Parathyroid adenoma (tissue), 2 donors: ENCODE measurements at regions not wholly inside any gene's neighbourhood (a gene's known extent, or its start where the extent isn't known, plus 50 kb on each side); places are given as distances from the start of the nearest gene placed in this dataset.
"Not testable (repeated sequence)": the region's sequence is repeated elsewhere in the genome, so short reads cannot be mapped to it uniquely, and the experiment has no call there.

ENCODE experiments used
- H2AFZ ChIP-seq: fragments of 300-600 bp; sonication (generic); one replicate; pipeline ENCODE4 v1.7.0; 2017; ENCODE audit warnings: antibody characterized with exemption, mild to moderate bottlenecking
- H3K27ac ChIP-seq: fragments of 300-600 bp; sonication (generic); one replicate; pipeline ENCODE4 v1.7.0; 2017
- H3K27me3 ChIP-seq: fragments of 300-600 bp; sonication (generic); one replicate; pipeline ENCODE4 v1.7.0; 2017; ENCODE audit warnings: low read length; ENCODE audit not compliant: control insufficient read depth, insufficient read depth
- H3K36me3 ChIP-seq: fragments of 300-600 bp; sonication (generic); one replicate; pipeline ENCODE4 v1.7.0; 2017; ENCODE audit warnings: low read length; ENCODE audit not compliant: control insufficient read depth, insufficient read depth
- H3K4me1 ChIP-seq: fragments of 300-600 bp; sonication (generic); one replicate; pipeline ENCODE4 v1.7.0; 2017; ENCODE audit warnings: control low read depth
- H3K4me2 ChIP-seq: fragments of 300-600 bp; sonication (generic); one replicate; pipeline ENCODE4 v1.7.0; 2017; ENCODE audit warnings: low read length
- H3K4me3 ChIP-seq: fragments of 300-600 bp; sonication (generic); one replicate; pipeline ENCODE4 v1.7.0; 2017; ENCODE audit warnings: low read depth, low read length
- H3K79me2 ChIP-seq: fragments of 300-600 bp; sonication (generic); one replicate; pipeline ENCODE4 v1.7.0; 2017; ENCODE audit warnings: control low read depth
- H3K9ac ChIP-seq: fragments of 300-600 bp; sonication (generic); one replicate; pipeline ENCODE4 v1.7.0; 2017; ENCODE audit warnings: mild to moderate bottlenecking
- H3K9me3 ChIP-seq: fragments of 300-600 bp; sonication (generic); one replicate; pipeline ENCODE4 v1.7.0; 2017; ENCODE audit warnings: low read length; ENCODE audit not compliant: control insufficient read depth
- CTCF ChIP-seq: fragments of 300-600 bp; sonication (generic); IDR thresholded peaks from one replicate; pipeline ENCODE4 v1.7.0; 2017; ENCODE audit warnings: antibody characterized with exemption, mild to moderate bottlenecking
- donor health status: primary hyperparathyroidism.

- Histone ChIP-seq H3K9ac (no peak overlapping the region), H3K27me3 (no peaks in the 10 kb centered on the region)
- TF ChIP-seq CTCF: no peak
Measured at GRCh38 chr1:204788470-204788869, 82.2 kb upstream of the NFASC start.

GRCh38 chr1:204791453-204792353 is 79.0 kb upstream of the NFASC start:
- H3K4me1 ChIP-seq: no peaks in the 10 kb centered on the region
- H3K36me3 ChIP-seq: no peaks in the 10 kb centered on the region
- H3K27me3 ChIP-seq: no peaks in the 10 kb centered on the region
- H3K9ac ChIP-seq: no peak overlapping the region
- H2AFZ ChIP-seq: no peak overlapping the region
- peak; percentile 55 for TF ChIP-seq CTCF
- no peaks in the 10 kb centered on the region for H3K9me3 ChIP-seq
- H3K79me2 ChIP-seq: no peaks in the 10 kb centered on the region
- H3K27ac ChIP-seq: no peak overlapping the region
- H3K4me3 ChIP-seq: no peak overlapping the region
- no peak overlapping the region for H3K4me2 ChIP-seq

More at GRCh38 chr1:204788470-204788869, 82.2 kb upstream of the NFASC start:
- Histone ChIP-seq H2AFZ (no peak overlapping the region), H3K4me2 (no peak overlapping the region), H3K79me2 (no peaks in the 10 kb centered on the region), H3K9me3 (no peaks in the 10 kb centered on the region), H3K4me3 (no peak overlapping the region), H3K36me3 (no peaks in the 10 kb centered on the region), H3K27ac (no peak overlapping the region), H3K4me1 (no peaks in the 10 kb centered on the region)

GRCh38 chr1:204792354-204792692 is 78.3 kb upstream of the NFASC start:
- no peak overlapping the region for H2AFZ ChIP-seq
- no peak for TF ChIP-seq CTCF
- no peaks in the 10 kb centered on the region for H3K4me1 ChIP-seq
- H3K36me3 ChIP-seq: no peaks in the 10 kb centered on the region
- no peaks in the 10 kb centered on the region for H3K9me3 ChIP-seq
- no peak overlapping the region for H3K4me2 ChIP-seq
- no peaks in the 10 kb centered on the region for H3K79me2 ChIP-seq
- H3K4me3 ChIP-seq: no peak overlapping the region
- no peaks in the 10 kb centered on the region for H3K27me3 ChIP-seq
- H3K9ac ChIP-seq: no peak overlapping the region
- H3K27ac ChIP-seq: no peak overlapping the region

- Histone ChIP-seq H3K27me3 (no peaks in the 10 kb centered on the region), H3K9ac (no peak overlapping the region), H3K79me2 (no peaks in the 10 kb centered on the region), H3K4me2 (no peak overlapping the region), H3K27ac (no peak overlapping the region), H3K4me1 (no peaks in the 10 kb centered on the region), H3K9me3 (no peaks in the 10 kb centered on the region), H3K36me3 (no peaks in the 10 kb centered on the region), H2AFZ (no peak overlapping the region), H3K4me3 (no peak overlapping the region)
- no peak for TF ChIP-seq CTCF
Measured at GRCh38 chr1:204793259-204793914, 77.3 kb upstream of the NFASC start.

- not testable (repeated sequence) for H3K36me3 ChIP-seq, H3K4me2 ChIP-seq, H3K9ac ChIP-seq, H3K4me3 ChIP-seq, H3K9me3 ChIP-seq, H3K4me1 ChIP-seq, H2AFZ ChIP-seq, H3K27ac ChIP-seq, H3K27me3 ChIP-seq, H3K79me2 ChIP-seq
Measured at GRCh38 chr1:204796886-204797285, 73.8 kb upstream of the NFASC start.
